ENCODE measurements at regions not wholly inside any gene's neighbourhood (a gene's known extent, or its start where the extent isn't known, plus 50 kb on each side); places are given as distances from the start of the nearest gene placed in this dataset.
"Not testable (repeated sequence)": the region's sequence is repeated elsewhere in the genome, so short reads cannot be mapped to it uniquely, and the experiment has no call there.

DNA sequence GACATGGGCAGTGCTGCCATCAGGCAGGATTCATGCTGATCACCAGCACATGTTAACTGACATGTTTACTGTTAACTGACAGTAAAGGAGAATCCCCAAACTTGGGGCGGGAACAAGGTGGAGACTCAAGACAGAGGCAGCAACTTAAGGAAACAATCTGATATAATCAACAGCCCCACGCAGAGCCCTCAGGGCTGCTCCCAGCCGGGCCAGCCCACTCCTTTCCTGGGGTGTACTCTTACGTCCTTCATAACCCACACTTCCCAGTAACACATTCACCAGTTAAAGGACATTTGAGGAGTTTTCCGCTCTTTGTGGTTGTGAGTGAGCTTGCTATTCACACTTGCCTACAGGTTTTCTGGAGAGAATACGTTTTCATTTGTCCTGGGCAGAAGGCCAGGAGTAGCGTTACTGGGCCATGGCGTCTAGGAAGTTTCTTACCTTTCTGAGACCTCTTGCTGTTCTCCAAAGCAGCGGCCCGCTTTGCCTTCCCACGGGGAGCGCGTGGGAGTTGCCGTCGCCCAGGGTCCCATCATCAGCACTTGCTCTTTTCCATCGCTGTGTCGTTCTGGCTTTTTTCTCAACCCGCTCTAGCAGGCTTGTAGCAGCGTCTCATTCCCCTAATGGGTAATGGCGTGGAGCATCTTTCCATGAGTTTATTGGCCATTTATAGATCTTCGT, 56.4 kb downstream of the FOXF2 start:
- WGBS, 10 experiments, result 36 to 91% (median 72%) methylated on average over 1 to 19 of the region's 21 CpGs
- no peak overlapping the region for H3K4me3 ChIP-seq
- no peak for ATAC-seq (replicated peaks in 6 of 8)
- in situ Hi-C loops (cut with MboI; ENCODE audit: low pct_unique_long_range_greater_than_20kb in 2 of 9, low sequenced_read_pairs in 9 of 9, unreplicated experiment in 9 of 9), result no loop called here
- H3K4me1 ChIP-seq (replicated peaks in 1 of 2), result no peaks in the 10 kb centered on the region
- H3K27ac ChIP-seq, result no peak overlapping the region

DNA sequence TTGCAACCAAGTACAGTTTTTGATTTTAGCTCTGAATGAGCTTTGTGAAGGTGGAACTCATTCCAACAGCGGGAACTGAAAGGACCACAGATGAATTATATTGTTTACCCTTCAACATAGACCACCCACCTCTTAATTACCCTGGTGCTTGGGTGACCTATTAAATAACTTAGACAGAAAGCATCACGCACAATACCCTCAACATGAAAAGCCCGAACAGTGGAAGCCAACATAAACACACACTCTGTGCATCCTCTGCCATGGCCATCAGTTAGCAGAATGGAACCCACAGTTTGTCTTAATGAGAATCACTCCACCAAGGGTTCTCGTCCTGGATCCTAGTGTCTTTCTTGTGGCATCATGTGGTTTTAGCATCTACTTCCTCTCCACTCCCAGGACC, 60.5 kb downstream of the FOXF2 start:
- WGBS, 10 experiments, result 0 to 80% (median 70%) methylated on average over 1 to 4 of the region's 4 CpGs; no CpG with 5 or more reads in 4 of the 10 experiments
- no peak for ATAC-seq (replicated peaks in 6 of 8)
- Histone ChIP-seq H3K27ac (no peak overlapping the region), H3K4me1 (replicated peaks in 1 of 2) (no peaks in the 10 kb centered on the region), H3K4me3 (no peak overlapping the region)
- in situ Hi-C loops (cut with MboI; ENCODE audit: low pct_unique_long_range_greater_than_20kb in 2 of 9, low sequenced_read_pairs in 9 of 9, unreplicated experiment in 9 of 9), result no loop called here

DNA sequence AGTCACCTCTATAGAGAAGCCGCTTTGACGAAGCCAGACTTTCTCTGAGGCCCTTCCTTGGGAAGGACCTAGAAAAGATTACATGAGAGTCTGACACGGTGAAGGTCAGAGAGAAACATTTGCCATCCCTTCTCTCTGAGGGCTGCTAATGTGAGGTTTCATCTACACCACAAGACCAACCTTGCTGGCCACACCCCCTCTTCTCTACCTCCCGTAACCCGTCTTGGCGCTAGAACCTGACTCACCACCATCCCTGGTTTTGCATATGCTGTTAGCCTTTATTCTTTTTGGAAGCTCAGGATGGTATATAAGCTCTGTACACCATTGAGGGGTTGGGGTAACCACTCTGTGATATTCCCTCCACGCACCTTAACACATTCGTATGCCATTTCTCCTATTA, 63.6 kb downstream of the FOXF2 start:
- no peak overlapping the region for H3K27ac ChIP-seq
- H3K4me1 ChIP-seq (replicated peaks in 1 of 2), result no peaks in the 10 kb centered on the region
- WGBS, 10 experiments, result 20 to 97% (median 79%) methylated on average over 1 to 6 of the region's 8 CpGs; no CpG with 5 or more reads in 2 of the 10 experiments
- ATAC-seq (replicated peaks in 6 of 8), result no peak
- no peak overlapping the region for H3K4me3 ChIP-seq
- in situ Hi-C loops (cut with MboI; ENCODE audit: low pct_unique_long_range_greater_than_20kb in 2 of 9, low sequenced_read_pairs in 9 of 9, unreplicated experiment in 9 of 9), result no loop called here

DNA sequence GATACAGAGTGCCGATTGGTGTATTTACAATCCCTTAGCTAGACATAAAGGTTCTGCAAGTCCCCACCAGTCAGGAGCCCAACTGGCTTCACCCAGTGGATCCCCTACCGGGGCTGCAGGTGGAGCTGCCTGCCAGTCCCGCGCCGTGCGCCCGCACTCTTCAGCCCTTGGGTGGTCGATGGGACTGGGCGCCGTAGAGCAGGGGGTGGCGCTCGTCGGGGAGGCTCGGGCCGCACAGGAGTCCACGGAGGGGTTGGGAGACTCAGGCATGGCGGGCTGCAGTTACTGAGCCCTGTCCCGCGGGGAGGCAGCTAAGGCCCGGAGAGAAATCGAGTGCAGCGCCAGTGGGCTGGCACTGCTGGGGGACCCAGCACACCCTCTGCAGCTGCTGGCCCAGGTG, 67.4 kb downstream of the FOXF2 start:
- in situ Hi-C loops (cut with MboI; ENCODE audit: low pct_unique_long_range_greater_than_20kb in 2 of 9, low sequenced_read_pairs in 9 of 9, unreplicated experiment in 9 of 9); H3K4me3 ChIP-seq; H3K27ac ChIP-seq; ATAC-seq (replicated peaks in 6 of 8); H3K4me1 ChIP-seq (replicated peaks in 1 of 2): not testable (repeated sequence)
- 100% methylated on average over 1 of the region's 22 CpGs; no CpG with 5 or more reads in 9 of the 10 experiments for WGBS, 10 experiments

DNA sequence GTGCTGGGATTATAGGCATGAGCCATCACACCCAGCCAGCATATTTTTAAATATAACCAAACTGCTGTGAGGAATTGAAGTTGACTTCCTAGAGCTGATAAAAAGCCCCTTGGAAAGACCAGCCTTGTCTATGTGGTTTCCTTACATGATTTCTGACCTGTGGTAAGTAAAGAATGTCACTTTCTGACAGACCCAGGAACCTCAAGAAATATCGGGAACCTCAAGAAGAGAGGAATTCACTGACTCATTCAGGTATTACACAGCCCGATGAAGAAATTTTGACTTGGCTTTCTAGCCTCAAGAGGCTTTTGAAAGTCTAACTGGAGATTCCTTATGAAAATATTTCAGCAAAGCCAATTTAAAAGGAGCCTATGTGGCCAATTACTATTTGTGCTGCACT, 71.8 kb downstream of the FOXF2 start:
- WGBS, 10 experiments, result 0 to 100% (median 85%) methylated on average over 1 to 2 of the region's 2 CpGs; no CpG with 5 or more reads in 2 of the 10 experiments
- no peak overlapping the region for H3K27ac ChIP-seq
- no peak for ATAC-seq (replicated peaks in 6 of 8)
- in situ Hi-C loops (cut with MboI; ENCODE audit: low pct_unique_long_range_greater_than_20kb in 2 of 9, low sequenced_read_pairs in 9 of 9, unreplicated experiment in 9 of 9), result no loop called here
- no peak overlapping the region for H3K4me3 ChIP-seq
- no peaks in the 10 kb centered on the region for H3K4me1 ChIP-seq (replicated peaks in 1 of 2)

DNA sequence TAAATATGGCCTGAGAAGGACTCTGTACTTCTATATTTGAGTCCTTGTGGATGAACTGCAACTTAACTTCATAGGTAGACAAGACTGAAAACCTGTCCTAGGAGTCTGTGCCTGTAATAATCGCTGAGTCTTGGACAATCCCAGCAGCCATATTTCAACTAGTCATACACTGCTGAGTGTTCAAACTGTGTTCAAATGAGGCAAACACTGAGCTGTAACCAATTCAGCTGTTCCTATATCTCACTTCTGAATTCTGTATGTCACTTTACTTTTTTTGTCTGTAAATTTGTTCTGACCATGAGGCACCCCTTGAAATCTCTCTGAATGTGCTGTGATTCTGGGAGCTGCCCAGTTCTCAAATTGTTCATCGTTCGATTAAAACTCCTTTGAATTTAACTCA, 72.4 kb downstream of the FOXF2 start:
- H3K4me3 ChIP-seq, result no peak overlapping the region
- WGBS, 10 experiments, result 72 to 100% (median 91%) methylated on average over 2 to 3 of the region's 3 CpGs; no CpG with 5 or more reads in 1 of the 10 experiments
- ATAC-seq (replicated peaks in 6 of 8), result no peak
- in situ Hi-C loops (cut with MboI; ENCODE audit: low pct_unique_long_range_greater_than_20kb in 2 of 9, low sequenced_read_pairs in 9 of 9, unreplicated experiment in 9 of 9), result no loop called here
- H3K4me1 ChIP-seq (replicated peaks in 1 of 2), result no peaks in the 10 kb centered on the region
- no peak overlapping the region for H3K27ac ChIP-seq

DNA sequence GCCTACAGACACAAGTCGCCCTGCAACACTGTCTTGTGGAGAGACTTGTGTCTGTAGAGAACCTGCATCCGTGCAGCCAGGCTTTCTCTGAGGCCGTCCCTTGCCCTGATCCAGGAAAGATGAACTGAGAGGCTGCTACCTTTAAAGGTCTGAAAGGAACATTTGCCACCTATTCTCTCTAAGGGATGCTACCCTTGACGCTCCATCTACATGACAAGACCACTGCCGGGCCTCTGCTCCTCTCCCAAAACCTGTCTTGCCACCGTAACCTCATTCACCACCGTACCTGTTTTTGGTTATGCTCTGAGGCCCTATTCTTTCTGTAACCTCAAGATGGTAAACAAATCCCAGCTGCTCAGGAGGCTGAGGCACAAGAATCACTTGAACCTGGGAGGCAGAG, 73.9 kb downstream of the FOXF2 start:
- in situ Hi-C loops (cut with MboI; ENCODE audit: low pct_unique_long_range_greater_than_20kb in 2 of 9, low sequenced_read_pairs in 9 of 9, unreplicated experiment in 9 of 9), result no loop called here

DNA sequence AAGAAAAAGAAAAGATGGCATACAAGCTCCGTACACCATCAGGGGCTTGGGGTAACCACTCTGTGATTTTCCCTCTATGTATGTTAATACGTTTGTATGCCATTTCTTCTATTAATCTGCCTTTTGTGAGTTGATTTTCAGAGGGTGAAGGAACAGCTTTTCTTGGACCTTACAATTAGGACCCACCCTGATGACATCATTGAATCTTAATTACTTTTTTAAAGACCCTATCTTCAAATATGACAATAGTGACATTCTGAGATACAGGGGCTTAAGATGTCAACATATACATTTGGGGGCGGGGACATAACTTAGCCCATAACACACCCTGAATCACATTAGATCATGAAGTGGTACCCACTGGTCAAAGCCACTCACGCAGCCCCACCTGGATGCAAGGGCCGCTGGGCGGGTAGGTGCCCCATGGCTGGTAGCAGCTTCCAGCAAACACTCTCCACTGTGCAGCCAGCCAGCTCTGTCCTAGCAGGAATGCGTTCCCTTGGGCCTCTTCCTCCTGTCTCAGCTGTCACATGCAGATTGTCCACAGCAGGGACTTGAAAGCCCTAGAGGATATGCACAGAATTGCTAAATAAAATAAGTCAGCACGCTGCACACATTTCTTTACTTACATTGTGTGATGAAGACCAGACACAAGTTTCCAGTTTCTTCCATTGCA, 74.5 kb downstream of the FOXF2 start:
- peak in 3 of 8 experiments; percentile 53 to 88 (median 64) for ATAC-seq (replicated peaks in 6 of 8)

More for the DNA sequence above, 73.9 kb downstream of the FOXF2 start:
- Histone ChIP-seq H3K27ac (no peak overlapping the region), H3K4me1 (replicated peaks in 1 of 2) (no peaks in the 10 kb centered on the region), H3K4me3 (no peak overlapping the region)
- ATAC-seq (replicated peaks in 6 of 8), result no peak
- WGBS, 10 experiments, result 40 to 82% (median 70%) methylated on average over 1 to 7 of the region's 7 CpGs; no CpG with 5 or more reads in 4 of the 10 experiments

DNA sequence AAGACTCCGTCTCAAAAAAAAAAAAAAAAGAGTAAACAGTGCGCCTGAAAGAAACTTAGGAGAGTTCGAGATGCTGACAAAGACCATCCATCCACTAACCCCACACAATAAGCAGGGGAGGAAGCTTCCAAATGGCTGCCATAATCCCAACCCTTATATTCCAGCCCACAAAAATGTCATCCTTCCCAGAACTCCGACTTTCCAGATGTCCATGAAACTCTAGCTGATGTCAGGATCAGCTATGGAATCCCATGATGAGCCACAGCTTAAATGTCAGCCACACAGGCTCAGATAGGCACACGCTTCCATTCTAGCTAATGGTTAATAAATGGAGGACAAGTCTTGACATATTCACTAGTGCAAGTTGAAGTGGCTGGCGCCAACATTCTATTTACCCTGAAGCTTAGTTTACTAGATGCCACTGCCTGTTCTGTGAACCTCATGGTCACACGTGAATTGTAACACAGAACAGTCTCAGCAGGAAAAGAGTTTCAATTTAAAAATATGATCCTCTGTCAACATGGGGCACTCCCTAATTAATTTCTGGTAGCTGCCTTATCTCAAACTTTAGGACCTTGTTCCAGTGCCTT, 75.5 kb downstream of the FOXF2 start:
- in situ Hi-C loops (cut with MboI; ENCODE audit: low pct_unique_long_range_greater_than_20kb in 2 of 9, low sequenced_read_pairs in 9 of 9, unreplicated experiment in 9 of 9), result no loop called here

More for the DNA sequence above, 74.5 kb downstream of the FOXF2 start:
- in situ Hi-C loops (cut with MboI; ENCODE audit: low pct_unique_long_range_greater_than_20kb in 2 of 9, low sequenced_read_pairs in 9 of 9, unreplicated experiment in 9 of 9), result no loop called here
- H3K4me3 ChIP-seq, result no peak overlapping the region
- H3K4me1 ChIP-seq (replicated peaks in 1 of 2), result no peaks in the 10 kb centered on the region
- no peak overlapping the region for H3K27ac ChIP-seq
- WGBS, 10 experiments, result 37 to 100% (median 62%) methylated on average over 2 to 8 of the region's 8 CpGs; no CpG with 5 or more reads in 1 of the 10 experiments

DNA sequence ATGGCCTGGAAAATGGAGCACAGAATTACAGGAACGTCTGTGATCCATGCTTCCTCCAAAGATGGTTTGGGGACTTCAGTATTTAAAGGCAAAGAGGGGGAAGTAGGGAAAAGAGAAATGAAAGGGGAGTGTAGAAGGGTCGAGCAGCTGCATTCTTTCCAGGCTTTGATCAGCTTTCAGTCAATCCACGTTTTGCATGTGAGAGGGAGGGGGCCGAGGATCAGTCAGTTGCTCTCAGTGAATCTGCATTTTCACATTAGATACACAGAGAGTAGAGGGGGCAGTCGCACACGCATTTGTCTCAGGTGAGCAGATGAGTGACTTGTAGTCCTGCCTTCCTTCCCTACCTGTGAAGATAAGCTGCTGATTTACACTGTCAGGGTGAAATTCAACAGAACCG, 78.8 kb downstream of the FOXF2 start:
- no peak for ATAC-seq (replicated peaks in 6 of 8)
- no peak overlapping the region for H3K27ac ChIP-seq
- in situ Hi-C loops (cut with MboI; ENCODE audit: low pct_unique_long_range_greater_than_20kb in 2 of 9, low sequenced_read_pairs in 9 of 9, unreplicated experiment in 9 of 9), result no loop called here
- 0 to 50% (median 18%) methylated on average over 1 to 7 of the region's 7 CpGs; no CpG with 5 or more reads in 2 of the 10 experiments for WGBS, 10 experiments
- H3K4me3 ChIP-seq, result no peak overlapping the region
- H3K4me1 ChIP-seq (replicated peaks in 1 of 2), result no peaks in the 10 kb centered on the region

More for the DNA sequence above, 75.5 kb downstream of the FOXF2 start:
- Histone ChIP-seq H3K27ac (no peak overlapping the region), H3K4me1 (replicated peaks in 1 of 2) (no peaks in the 10 kb centered on the region), H3K4me3 (no peak overlapping the region)
- no peak for ATAC-seq (replicated peaks in 6 of 8)
- WGBS, 10 experiments, result 24 to 100% (median 86%) methylated on average over 1 to 7 of the region's 7 CpGs; no CpG with 5 or more reads in 1 of the 10 experiments

DNA sequence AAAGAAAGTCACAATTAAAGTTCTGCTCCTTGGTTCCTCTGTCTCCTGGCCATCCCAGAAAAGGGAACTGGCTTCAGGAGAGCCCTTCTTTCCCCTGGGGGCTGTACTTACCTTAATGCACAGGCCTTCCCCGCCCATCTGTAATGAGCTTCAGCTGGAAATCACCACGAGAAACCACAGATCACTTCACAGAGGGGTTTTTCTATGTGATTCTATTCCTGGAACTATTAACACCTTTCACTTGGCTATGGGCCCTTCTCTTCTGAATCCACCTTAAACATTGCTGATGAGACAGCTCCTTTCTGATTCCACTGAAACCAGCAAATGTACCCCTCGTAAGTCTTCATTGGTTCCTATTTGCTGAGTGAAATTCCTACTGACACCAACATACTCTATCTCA, 80.7 kb downstream of the FOXF2 start:
- Histone ChIP-seq H3K4me3 (no peak overlapping the region), H3K27ac (no peak overlapping the region), H3K4me1 (replicated peaks in 1 of 2) (no peaks in the 10 kb centered on the region)
- in situ Hi-C loops (cut with MboI; ENCODE audit: low pct_unique_long_range_greater_than_20kb in 2 of 9, low sequenced_read_pairs in 9 of 9, unreplicated experiment in 9 of 9), result no loop called here
- WGBS, 10 experiments, result 32 to 100% (median 75%) methylated on average over 1 to 3 of the region's 3 CpGs; no CpG with 5 or more reads in 1 of the 10 experiments
- no peak for ATAC-seq (replicated peaks in 6 of 8)

DNA sequence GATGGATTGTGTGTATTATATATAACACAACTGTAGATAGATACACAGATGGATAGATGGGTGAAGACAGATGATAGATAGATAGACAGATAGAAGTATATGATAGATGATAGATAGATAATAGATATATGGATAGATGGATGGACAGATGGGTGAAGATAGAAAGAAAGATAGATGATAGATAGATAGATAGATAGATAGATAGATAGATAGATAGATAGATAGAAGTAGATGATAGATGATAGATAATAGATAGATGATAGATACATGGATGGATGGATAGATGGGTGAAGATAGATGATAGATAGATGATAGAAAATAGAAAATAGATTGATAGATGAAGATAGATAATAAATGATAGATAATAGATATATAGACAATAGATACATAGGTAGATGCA, 83.3 kb downstream of the FOXF2 start:
- Histone ChIP-seq H3K27ac (no peak overlapping the region), H3K4me3 (no peak overlapping the region), H3K4me1 (replicated peaks in 1 of 2) (no peaks in the 10 kb centered on the region)
- ATAC-seq (replicated peaks in 6 of 8), result no peak
- in situ Hi-C loops (cut with MboI; ENCODE audit: low pct_unique_long_range_greater_than_20kb in 2 of 9, low sequenced_read_pairs in 9 of 9, unreplicated experiment in 9 of 9), result no loop called here

DNA sequence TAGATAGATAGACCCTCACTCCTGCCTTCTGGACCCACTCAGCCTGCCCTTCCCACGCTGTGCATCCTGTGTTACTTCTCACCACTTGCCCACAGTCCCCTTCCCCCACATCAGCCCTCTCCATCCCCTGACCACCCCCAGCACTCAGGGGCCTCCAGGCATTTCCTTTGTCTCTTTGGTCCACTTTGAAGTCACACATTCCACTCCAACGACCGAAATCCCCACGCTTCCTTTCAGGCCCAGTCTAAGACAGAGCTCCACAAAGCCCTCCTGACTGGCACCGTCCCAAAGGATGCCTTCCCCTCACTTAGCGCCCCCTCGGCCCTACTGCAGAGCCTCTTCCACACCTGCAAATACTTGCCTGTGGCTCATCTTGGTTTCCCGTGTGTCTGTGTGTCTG, 83.8 kb downstream of the FOXF2 start:
- in situ Hi-C loops (cut with MboI; ENCODE audit: low pct_unique_long_range_greater_than_20kb in 2 of 9, low sequenced_read_pairs in 9 of 9, unreplicated experiment in 9 of 9), result no loop called here
- Histone ChIP-seq H3K27ac (no peak overlapping the region), H3K4me1 (replicated peaks in 1 of 2) (no peaks in the 10 kb centered on the region), H3K4me3 (no peak overlapping the region)
- no peak for ATAC-seq (replicated peaks in 6 of 8)
- 27 to 80% (median 45%) methylated on average over 1 to 3 of the region's 8 CpGs; no CpG with 5 or more reads in 1 of the 10 experiments for WGBS, 10 experiments

Data from motor neuron (in vitro differentiated cells).